Fibroblast of skin of back (primary cell): ENCODE measurements at regions not wholly inside any gene's neighbourhood (a gene's known extent, or its start where the extent isn't known, plus 50 kb on each side); places are given as distances from the start of the nearest gene placed in this dataset.

Experiments used
- DNase-seq: peaks from one replicate; pipeline ENCODE4 v3.0.0-alpha.2; 2013

DNA sequence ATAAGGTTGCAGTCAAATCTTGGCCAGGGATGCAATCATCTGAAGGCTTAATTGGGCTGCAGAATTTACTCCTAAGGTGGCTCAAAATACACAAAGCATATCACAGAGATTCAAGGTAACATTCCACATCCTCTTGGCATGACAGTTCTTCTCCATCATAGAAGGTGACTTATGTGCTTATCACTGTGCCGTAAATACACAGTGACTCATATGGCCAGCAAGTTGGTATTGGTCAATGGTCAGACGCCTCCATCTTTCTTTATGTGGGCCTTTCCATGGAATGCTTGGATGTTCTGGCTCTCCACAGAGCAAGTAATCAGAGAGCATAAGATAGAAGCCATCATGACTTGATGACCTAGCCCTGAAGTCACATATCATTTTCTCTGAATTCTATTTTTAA lies 168.8 kb upstream of the ST8SIA2 start:
- DNase-seq = no peak

DNA sequence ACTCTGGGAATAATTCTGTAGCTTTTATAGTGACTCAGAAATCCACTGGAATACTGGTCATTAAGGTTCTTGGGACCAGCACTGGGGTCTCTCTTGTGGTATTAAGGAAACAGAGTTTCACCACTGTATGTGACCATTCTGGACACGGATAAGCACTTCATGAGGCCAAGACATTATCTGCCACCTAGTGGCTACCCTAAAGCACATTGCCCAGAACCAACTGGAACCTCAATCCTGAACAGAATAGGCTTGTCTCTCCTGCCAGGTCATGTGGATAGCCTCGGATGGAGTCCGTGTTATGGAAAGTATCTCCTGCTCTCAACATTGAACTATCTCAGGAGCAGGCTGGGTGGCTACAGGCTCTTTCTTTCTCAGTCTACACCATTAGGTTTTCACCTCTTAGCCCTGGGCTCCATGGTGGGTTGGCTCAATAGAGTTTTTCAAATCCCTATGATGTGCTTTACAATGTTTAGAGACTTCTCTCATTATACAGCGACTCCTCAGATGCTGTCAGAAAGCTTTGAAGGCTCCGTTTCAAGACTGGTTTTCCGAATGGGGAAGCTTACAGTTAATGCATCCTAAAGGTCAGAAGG lies 167.6 kb upstream of the ST8SIA2 start:
- DNase-seq = peak; percentile 12

DNA sequence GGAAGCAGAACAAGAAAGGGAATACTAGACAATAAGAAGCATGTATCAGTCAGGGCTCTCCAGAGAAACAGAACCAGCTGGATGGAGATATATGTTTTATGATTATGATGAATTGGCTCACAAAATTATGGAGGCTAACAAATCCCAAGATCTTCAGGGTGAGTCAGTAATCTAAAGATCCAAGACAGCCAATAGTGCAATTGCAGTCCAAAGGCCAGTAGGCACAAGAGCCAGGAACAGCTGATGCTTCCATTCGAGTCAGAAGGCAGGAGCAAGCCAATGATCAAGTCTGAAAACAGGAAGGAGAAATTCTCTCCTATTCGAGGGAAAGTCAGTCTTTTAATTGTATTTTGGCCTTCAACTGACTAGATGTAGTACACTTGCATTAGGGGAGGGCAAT lies 164.9 kb upstream of the ST8SIA2 start:
- no peak for DNase-seq

DNA sequence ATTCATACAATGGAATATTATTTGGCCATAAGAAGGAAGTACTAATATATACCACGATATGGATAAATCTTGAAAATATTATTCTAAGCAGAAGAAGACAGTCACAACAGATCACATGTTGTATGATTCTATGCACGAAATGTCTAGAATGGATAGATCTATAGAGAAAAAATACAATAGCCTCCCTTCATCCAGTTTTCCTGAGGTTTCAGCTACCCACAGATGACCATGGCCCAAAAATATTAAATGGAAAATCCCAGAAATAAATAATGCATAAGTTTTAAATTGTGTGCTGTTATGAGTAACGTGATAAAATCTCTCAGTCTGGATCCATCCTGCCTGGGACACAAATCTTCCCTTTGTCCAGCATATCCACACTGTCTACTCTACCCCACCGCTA lies 162.2 kb upstream of the ST8SIA2 start:
- no peak for DNase-seq

DNA sequence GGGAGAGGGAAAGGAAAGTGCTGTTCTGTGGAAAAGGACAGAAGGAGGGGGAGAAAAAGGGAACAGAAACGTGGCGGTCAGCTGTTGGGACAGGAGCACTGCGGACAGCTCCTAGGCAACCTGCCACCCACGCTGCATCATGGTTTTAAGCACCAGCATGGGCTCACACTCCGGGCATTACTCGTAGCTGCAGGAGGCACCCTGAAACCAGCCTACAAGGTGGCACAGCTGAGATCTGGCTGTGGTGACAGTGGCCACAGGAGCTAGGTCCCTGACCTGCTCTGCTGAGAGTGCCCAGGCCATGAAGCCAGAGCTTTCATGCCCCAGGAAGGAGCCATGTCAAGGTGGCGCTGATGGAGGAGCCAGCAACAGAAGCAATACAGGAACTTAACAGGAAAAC lies 161.4 kb upstream of the ST8SIA2 start:
- DNase-seq = no peak

DNA sequence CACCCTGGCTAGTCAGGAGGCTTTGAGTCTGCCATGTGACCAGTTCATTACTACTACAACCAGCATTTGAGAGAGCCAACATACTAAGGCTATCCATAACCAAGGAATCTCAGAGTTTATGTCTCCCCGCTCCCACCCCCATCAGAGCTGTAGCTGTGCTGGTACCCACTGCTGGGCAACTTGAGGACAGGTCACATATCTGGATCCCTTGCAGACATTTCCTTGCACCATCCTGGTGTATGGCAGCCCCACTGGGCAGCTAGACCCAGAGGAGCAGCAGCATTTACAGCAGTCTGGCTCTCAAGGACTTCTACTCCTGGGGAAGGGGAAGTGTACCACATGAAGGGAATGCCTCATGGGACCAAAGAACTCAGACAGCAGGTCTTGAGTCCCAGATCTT lies 160.8 kb upstream of the ST8SIA2 start:
- DNase-seq = no peak

DNA sequence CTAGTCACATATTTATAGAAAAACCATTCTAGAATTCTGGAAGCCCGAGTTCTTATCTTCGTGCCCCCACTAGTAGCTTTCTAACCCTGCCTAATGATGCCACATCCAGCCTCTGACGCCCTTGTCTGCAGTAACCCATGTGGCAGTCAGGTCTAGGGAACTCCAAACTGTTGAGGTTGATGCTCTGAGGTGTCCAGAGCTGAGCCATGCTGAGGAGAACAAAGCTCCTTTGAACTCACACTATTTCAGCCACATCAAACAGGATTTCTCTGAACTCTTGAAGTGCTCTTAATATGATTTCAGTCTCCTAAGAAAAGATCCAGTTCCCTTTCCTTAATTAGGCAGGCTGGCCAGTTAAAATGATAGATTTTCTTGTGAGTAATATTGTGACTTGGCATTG lies 150.5 kb upstream of the ST8SIA2 start:
- DNase-seq = no peak

DNA sequence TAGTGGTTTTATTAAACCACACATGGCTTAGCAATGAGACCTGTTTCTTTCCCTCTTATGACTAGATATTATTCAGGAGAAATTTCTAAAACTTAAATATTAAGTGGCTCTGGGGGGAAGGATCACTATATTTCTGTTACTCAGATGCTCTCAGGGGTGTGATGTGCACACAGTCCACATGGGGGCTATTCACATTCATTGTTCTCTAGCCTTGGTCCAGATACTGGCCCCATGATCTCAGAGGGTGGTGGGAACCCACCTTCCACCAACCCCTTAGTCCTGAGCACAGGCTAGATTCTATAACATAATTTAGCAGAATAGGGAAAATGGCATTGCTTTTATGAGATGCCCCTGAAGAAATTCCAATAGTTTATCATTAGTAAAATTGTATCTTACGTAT lies 149.0 kb upstream of the ST8SIA2 start:
- DNase-seq = no peak

DNA sequence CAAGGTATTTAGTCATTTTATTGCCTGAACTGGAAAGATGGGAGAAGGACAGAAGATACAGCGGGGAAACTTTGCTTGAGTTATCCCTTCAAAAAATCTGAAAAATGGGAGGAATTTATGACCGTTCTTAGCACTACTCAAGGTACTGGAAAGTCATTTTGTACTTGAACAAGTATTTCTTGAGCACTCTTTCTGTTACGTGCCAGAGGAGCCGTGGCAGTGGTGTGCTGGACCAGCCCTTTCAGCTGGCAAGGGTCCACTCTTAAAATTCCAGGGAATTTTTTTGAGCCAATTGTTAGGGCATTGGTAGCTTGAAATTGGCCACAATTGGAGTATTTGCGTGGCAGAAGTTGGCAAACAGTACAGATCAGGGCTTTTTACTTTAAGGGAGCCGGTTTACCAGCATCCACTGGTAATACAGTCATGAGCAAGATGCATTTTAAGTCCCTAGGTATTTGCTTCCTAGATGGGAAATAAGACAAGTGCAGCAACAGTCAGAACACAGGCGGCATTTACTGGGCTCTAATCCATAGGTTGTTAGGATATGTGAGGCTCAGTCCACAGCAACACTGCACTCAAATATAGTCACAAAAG lies 145.9 kb upstream of the ST8SIA2 start:
- DNase-seq = no peak

DNA sequence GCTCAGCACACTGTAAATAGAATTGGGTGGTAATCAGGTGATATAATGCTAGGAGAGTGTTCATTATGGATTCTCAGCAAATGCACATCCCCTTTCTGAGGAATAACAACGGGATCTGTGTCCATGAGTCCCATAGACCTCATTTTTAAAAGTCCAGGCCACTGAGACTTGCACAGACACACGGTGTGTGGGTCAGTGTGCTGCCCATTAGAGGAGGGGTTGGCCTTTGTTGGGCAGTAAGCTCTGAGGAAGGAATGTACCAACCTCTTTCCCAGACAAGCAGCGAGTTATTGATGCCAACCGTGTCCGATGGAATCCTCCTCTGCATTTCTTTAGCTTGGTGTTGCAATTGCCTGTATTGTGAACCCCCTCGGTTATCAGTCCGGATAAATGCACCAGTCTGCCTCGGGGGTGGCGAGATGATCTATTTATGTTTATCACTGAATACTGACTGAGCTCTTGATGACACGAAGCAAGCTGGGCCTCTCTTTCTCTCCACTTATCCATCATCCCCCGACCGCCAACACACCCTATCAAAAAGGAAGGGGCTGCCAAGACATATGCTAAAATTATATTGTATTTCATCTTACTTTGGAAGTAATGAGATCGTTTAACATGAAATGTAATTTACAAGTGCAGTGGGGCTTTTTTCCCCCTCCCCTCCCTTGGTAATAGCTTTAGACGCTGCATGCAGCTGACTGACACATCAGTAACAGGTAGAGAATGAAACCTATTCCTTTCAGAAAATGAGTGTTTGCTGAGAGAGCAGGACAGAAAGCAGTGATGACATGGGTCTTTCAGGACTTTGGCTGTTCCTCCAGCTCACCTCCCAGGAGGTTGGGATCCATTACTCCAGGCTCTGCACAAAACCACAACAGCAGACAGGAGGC lies 126.6 kb upstream of the ST8SIA2 start:
- no peak for DNase-seq

DNA sequence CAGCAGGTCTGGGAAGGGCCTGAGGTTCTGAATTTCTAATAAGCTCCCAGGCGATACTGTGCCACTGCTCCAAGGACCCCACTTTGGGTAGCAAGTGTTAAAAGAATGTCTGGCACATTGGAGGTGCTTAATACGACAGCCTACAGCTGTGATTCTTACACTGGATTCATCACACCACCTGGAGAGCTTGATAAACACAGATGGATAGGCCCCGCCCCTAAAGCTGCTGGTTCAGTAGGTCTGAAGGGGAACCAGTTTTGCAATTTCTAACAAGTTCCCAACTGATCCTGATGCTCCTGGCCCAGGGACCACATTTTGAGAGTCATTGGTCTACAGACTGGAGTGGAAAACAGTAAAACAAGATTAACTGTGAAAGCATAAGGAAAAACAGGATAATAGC lies 124.8 kb upstream of the ST8SIA2 start:
- DNase-seq = no peak

DNA sequence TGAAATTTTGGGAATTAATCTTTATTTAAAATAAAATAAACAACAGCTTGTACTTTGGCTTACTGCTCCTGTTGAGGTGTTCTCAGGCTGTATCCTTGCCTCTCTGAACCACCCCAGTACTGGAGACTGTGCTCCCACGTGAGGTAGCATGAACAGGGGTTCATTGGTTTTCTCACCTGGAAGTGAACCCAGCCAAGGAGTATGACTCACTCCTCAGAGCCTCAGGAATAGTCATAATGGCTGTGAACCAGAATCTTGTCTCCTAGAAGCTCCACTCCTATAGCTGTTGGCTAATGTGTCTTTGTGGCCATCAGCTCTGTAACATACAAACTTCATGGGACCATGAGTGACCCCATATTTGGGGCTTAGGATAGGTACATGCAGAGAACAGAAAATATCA lies 122.5 kb upstream of the ST8SIA2 start:
- DNase-seq = no peak

DNA sequence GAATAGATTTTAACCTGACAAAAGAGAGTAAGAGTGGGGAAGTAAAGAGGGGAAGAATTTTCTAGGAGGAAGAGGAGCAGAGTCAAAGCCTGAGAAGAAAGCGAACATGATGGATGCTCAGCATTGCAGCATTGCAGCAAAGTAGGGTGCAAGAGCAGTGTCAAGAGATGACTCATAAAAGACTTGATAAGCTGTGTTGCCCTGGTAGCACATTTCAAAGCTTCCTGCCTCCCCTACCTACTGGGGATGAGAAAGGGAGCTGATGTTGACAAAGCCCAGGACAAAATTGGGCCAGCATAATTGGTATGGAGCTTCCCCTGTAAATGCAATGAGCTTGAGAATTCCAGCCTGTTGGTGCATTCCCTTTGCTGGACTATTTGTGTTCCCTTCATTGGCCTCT lies 121.6 kb upstream of the ST8SIA2 start:
- DNase-seq = no peak

DNA sequence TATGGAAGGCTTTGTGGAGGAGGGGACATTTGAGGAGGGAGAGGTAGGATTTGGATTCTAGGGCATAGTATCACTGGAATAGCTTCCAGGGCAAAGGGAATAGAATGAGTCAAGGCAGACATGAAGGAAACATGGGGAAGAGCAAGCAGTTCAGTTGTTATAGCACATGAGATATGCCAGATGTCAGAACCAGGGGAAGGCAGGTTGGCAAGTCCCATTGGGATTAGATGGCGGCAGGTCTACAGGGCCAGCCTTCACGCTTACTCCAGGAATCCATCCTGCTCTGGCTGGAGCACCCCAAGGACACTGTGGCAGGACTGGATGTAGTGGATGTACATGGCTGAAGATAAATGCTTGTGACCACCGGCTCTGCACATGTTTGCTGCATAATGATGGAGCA lies 120.4 kb upstream of the ST8SIA2 start:
- DNase-seq = no peak

DNA sequence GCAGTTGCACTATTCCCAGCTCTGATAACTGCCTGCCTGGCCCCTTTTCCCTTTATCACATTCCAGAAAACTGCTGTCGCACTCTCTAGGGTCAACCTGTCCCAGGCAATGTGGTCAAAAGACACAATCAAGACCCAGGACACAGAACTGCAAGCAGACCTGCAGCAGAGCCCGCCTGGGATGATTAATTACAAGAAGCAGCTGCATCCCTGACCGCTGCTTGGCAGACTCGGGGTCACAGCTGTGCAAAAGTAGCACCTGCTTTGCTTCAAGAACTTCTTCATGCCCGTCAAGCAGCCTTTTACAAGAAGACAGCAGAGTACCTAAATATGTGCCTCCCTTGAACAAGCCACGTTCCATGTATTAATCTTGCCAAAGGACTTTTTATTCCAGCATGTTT lies 120.0 kb upstream of the ST8SIA2 start:
- no peak for DNase-seq

DNA sequence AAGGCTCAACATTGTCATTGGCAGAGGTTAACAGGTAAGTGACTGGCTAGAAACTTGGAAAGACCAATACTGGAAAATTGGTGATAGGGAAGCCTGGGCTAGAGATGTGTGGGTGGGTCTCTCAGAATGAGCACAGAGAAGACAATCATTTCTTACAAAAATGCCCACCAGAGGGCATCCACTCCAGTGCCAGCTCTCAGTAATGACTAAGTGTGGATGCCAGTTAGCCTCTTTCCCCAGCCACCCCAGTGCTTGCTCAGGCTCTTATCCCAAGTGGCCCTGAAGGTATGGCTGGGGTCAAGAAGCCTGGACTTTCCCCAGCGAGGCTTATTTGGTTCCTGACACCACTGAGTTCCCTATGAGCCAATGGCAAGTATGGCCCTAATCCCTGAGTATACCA lies 115.9 kb upstream of the ST8SIA2 start:
- peak; percentile 44 for DNase-seq

DNA sequence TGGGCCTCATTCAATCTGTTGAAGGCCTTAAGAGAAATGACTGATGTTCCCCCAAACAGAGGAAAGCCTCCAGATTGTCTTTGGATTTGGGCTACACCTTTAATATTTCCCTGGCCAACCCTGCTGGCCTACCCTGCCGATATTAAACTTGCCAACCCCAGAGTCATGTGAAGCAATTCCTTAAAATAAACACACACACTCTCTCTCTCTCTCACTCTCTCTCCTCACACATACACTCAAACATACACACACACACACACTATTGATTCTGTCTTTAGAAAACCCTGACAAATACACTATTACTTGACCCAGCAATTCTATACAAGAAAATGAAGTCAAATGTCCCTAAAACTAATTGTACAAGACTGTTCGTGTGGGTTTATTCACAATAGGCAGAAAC lies 109.9 kb upstream of the ST8SIA2 start:
- no peak for DNase-seq

DNA sequence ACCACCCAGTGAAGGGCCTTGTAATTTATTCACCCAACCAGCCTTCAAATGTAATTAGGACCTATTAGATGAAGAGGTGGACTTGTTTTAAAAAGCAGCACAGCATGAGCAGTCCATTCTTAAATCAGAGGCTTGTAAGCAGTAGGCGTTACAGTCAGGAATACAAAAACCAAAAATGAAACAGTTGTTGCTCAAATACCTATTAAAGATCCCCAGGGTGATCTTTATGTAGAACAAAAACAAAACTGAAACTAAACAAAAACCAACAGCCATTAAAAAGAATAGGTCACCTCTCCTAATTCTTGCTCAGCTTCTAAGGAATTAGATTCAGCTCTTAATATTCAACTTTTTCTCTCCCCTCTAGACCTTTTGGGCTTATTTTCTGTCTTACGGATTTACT lies 104.9 kb upstream of the ST8SIA2 start:
- no peak for DNase-seq

DNA sequence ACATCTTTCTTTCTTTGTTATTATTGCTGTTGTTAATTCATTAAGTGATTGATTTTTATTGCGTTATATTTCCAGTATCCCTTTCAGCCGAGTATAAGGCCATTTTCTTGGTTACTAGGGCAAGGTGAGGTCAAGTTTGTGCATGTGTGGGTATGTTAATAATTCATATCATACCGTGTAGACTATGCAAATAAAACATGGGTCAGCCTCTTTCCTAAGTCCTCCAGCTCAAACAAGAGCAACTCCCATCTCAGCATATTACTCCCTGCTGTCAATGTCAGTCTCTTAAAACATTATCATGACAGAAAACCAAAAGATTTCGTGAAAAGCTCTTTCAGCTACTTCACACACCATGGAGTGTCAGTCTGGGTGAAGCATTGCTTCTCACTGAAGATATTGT lies 103.9 kb upstream of the ST8SIA2 start:
- DNase-seq = no peak

DNA sequence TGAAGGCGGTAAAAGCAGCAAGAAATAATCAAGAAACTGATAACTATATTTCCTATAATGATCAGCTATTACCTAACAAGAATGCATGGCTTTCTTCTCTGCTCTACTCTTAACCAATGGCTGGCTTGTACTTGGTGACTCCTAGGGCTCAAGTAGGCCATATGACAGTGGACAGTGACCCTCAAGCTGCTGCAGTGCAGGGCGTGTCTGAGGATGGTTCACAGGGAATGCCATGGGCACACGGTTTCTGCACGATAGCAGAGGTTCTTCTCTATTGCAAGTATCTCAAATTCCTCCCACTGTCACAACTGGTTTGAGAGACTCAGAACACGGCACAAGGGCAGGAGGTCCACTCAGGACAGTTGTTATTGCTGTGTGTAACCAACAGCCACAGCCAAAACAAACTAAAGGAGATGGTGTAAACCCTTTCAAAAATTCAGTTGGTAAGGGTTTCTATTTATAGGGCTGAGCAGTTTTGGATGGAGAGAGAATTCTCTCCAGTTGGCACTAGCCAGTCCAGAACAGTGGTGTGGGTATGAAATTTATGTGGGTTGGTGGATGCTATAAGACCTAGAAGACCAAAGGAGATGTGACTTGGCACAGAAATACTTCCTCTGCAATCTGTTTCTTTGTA lies 103.2 kb upstream of the ST8SIA2 start:
- no peak for DNase-seq

DNA sequence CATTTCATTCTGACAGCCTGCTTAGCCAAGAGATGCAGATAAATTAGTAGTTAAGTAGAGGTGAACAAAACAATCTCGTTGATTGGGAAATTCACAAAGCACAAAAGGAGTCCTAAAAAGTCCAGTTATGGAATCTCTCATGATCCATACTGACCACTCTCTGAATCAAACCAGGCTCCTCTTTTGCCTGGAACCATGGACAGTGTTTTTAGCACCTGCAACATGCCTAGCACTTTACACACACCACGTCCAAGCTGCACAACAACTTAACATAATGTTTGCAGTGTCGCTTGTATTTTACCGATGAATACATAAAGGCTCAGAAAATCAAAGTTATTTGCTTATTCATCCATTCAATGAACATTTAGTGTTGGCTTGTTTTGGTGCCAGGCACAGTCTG lies 101.8 kb upstream of the ST8SIA2 start:
- no peak for DNase-seq

DNA sequence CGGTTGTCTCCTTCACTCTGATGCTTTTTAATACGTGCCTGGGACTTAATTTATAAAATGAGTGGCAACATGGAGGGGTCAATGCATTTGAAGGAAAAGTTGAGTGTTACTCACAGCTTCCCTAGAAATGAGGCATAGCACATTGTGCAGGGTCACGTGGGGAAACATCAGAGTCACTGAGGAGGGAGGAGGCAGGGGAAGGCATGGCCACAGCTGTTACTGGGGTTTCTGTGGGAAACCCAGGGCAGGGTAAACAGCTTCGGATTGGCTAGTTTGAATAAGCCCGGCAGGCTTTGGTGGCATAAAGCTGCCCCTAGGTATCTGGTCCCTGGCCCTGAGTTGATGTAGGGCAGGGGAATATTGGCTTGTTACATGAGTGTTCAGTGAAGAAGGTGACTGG lies 98.9 kb upstream of the ST8SIA2 start:
- DNase-seq = no peak

DNA sequence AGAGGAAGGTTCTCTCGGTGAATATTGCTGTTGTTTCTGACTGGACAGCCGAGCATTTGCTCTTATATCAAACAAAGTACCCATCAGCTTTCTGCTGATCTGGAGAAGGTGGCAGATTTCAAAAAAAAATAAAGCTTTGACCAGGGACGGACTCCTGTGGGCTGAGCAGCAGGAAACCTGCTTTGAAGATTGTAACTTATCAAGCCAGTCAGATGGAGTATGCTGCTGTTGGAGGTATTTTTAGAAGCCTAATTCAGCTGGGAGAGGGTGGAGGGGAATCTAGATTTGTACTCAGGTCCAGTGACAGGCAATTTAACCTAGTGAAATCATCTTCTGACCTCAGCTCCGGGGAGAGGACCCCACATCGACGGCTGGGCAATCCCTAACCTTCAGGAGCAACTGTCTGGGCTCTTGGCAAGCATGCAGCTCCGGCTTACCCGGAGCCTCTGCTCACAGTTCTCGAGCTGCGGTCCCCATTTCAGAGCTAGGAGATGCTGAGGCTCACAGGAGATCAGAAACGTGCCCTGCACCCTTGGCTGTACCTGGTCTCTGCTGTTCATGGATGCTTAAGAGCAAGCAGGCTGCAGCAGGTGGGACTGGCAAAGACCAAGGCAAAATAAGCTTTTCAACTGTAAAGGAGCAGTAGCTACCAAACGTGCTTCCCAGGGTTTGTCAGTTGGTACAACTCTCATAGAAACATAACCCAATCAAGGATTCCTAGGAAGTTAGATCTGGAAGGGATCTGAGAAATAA lies 89.3 kb upstream of the ST8SIA2 start:
- no peak for DNase-seq
